Naive thymus-derived CD4-positive, alpha-beta T cell (primary cell): ENCODE measurements at regions not wholly inside any gene's neighbourhood (a gene's known extent, or its start where the extent isn't known, plus 50 kb on each side); places are given as distances from the start of the nearest gene placed in this dataset.
A peak's percentile ranks its signal among the peaks of the same experiment; 100 is the strongest.

Source experiments
- ATAC-seq: fragments of 150-1000 bp; cut with Tn5 transposase; 2 replicates; pipeline ENCODE4 v1.10.0; 2021; ENCODE audit warnings: mild to moderate bottlenecking, moderate library complexity
- CTCF ChIA-PET: fragments of 350-600 bp; sonication (Branson Sonifier 250); formaldehyde crosslinking; loops from one replicate; lab custom pipeline; 2021; ENCODE audit warnings: antibody characterized with exemption; lab: Charles Lee
- POLR2A ChIA-PET: fragments of 350-600 bp; sonication (Branson Sonifier 250); formaldehyde crosslinking; loops from one replicate; lab custom pipeline; 2021; ENCODE audit warnings: antibody characterized with exemption, inconsistent platforms; lab: Charles Lee
- DNase-seq, 9 donors: peaks; one replicate each; pipeline versions ENCODE4 v3.0.0 to v3.0.0-alpha.2; 2020 to 2022; ENCODE audit warnings: mixed read lengths in 1 of 9
- H3K27ac ChIP-seq: one replicate; pipeline ENCODE4 v1.7.0; 2013; ENCODE audit warnings: mild to moderate bottlenecking, low read depth, low read length, moderate library complexity
- H3K27me3 ChIP-seq, 2 donors: one replicate each; pipeline ENCODE4 v1.7.0; 2013; ENCODE audit warnings: low read length in 2 of 2, mild to moderate bottlenecking in 2 of 2, moderate library complexity in 2 of 2; ENCODE audit not compliant: control insufficient read depth in 2 of 2, insufficient read depth in 2 of 2
- H3K36me3 ChIP-seq, 3 experiments: 1 replicate in 2 of 3; 2 replicates in 1 of 3; pipeline ENCODE4 v1.7.0; 2013; ENCODE audit warnings: low read length in 3 of 3, mild to moderate bottlenecking in 3 of 3, moderate library complexity in 1 of 3; ENCODE audit not compliant: insufficient read depth in 3 of 3, control insufficient read depth in 2 of 3
- H3K4me1 ChIP-seq, 2 donors: one replicate each; pipeline ENCODE4 v1.7.0; 2013; ENCODE audit warnings: low read length in 2 of 2, mild to moderate bottlenecking in 2 of 2, moderate library complexity in 1 of 2; ENCODE audit not compliant: control insufficient read depth in 2 of 2, insufficient read depth in 2 of 2
- H3K4me3 ChIP-seq: 2 replicates; pipeline ENCODE4 v1.7.0; 2013; ENCODE audit warnings: mild to moderate bottlenecking, low read length
- H3K9me3 ChIP-seq, 3 experiments: 1 replicate in 2 of 3; 2 replicates in 1 of 3; pipeline ENCODE4 v1.7.0; 2013; ENCODE audit warnings: low read length in 3 of 3; ENCODE audit not compliant: control insufficient read depth in 2 of 3
- H3K27ac Mint-ChIP-seq, 9 donors: one replicate each; pipeline ENCODE4 v1.8.0; 2020 to 2022; ENCODE audit warnings: mixed read lengths in 9 of 9, mild to moderate bottlenecking in 8 of 9, moderate library complexity in 5 of 9, inconsistent platforms in 2 of 9
- H3K27me3 Mint-ChIP-seq, 5 donors: one replicate each; pipeline ENCODE4 v1.8.0; 2021 to 2022; ENCODE audit warnings: mixed read lengths in 5 of 5, mild to moderate bottlenecking in 1 of 5
- H3K36me3 Mint-ChIP-seq, 5 donors: one replicate each; pipeline ENCODE4 v1.8.0; 2020 to 2022; ENCODE audit warnings: mixed read lengths in 5 of 5, mild to moderate bottlenecking in 3 of 5, inconsistent platforms in 1 of 5
- H3K4me1 Mint-ChIP-seq, 7 donors: one replicate each; pipeline ENCODE4 v1.8.0; 2020 to 2022; ENCODE audit warnings: mixed read lengths in 7 of 7, mild to moderate bottlenecking in 3 of 7, inconsistent platforms in 1 of 7
- H3K4me3 Mint-ChIP-seq, 10 donors: one replicate each; pipeline ENCODE4 v1.8.0; 2020 to 2022; ENCODE audit warnings: mild to moderate bottlenecking in 10 of 10, mixed read lengths in 10 of 10, moderate library complexity in 6 of 10, inconsistent platforms in 2 of 10
- H3K9me3 Mint-ChIP-seq, 11 donors: one replicate each; pipeline ENCODE4 v1.8.0; 2020 to 2022; ENCODE audit warnings: mixed read lengths in 11 of 11, mild to moderate bottlenecking in 4 of 11, inconsistent platforms in 1 of 11, moderate library complexity in 1 of 11
- intact Hi-C, 2 donors: fragments of 100-400 bp; cut with micrococcal nuclease; formaldehyde crosslinking; loops; one replicate each; pipeline ENCODE4 v1.15.1; 2023

GRCh38 chr1:2936559-2937515 is 84.4 kb upstream of the ACTRT2 start:
- DNase-seq (no peak), ATAC-seq (no peak)
- H3K36me3 Mint-ChIP-seq: peaks cover 0 to 11% (median 0%) of the 10 kb centered on the region in 5 donors
- peaks cover 0 to 13% (median 0%) of the 10 kb centered on the region in 3 experiments for H3K9me3 ChIP-seq
- intact Hi-C loops: no loop called here
- no peaks in the 10 kb centered on the region for H3K27me3 ChIP-seq
- POLR2A ChIA-PET: no interaction called here
- no peak overlapping the region for H3K4me3 Mint-ChIP-seq
- CTCF ChIA-PET: no interaction called here
- H3K9me3 Mint-ChIP-seq: peaks cover 0 to 13% (median 9%) of the 10 kb centered on the region in 11 donors
- no peak overlapping the region for H3K27ac Mint-ChIP-seq
- H3K27me3 Mint-ChIP-seq: peaks cover 0 to 7% (median 0%) of the 10 kb centered on the region in 5 donors
- H3K4me1 Mint-ChIP-seq: no peaks in the 10 kb centered on the region
- H3K36me3 ChIP-seq: no peaks in the 10 kb centered on the region
- H3K4me3 ChIP-seq: no peak overlapping the region
- no peak overlapping the region for H3K27ac ChIP-seq
- no peaks in the 10 kb centered on the region for H3K4me1 ChIP-seq

- H3K27ac ChIP-seq: no peak overlapping the region
- Mint-ChIP-seq H3K36me3 (peaks cover 0 to 11% (median 0%) of the 10 kb centered on the region in 5 donors), H3K27ac (peak overlapping the region in 1 of 9 donors; percentile 5), H3K27me3 (peaks cover 0 to 6% (median 0%) of the 10 kb centered on the region in 5 donors), H3K9me3 (peaks cover 0 to 13% (median 10%) of the 10 kb centered on the region in 11 donors), H3K4me3 (no peak overlapping the region), H3K4me1 (no peaks in the 10 kb centered on the region)
- DNase-seq (no peak), ATAC-seq (no peak)
- H3K27me3 ChIP-seq: no peaks in the 10 kb centered on the region
- no peak overlapping the region for H3K4me3 ChIP-seq
- CTCF ChIA-PET: no interaction called here
- H3K4me1 ChIP-seq: no peaks in the 10 kb centered on the region
- intact Hi-C loops: no loop called here
- H3K9me3 ChIP-seq: peaks cover 0 to 13% (median 0%) of the 10 kb centered on the region in 3 experiments
- no peaks in the 10 kb centered on the region for H3K36me3 ChIP-seq
- POLR2A ChIA-PET: no interaction called here
Measured at GRCh38 chr1:2937805-2938204, 83.5 kb upstream of the ACTRT2 start.

- intact Hi-C loops: no loop called here
- no peaks in the 10 kb centered on the region for H3K4me1 ChIP-seq
- H3K27ac ChIP-seq: no peak overlapping the region
- no peak for ATAC-seq
- H3K36me3 Mint-ChIP-seq: peaks cover 0 to 11% (median 0%) of the 10 kb centered on the region in 5 donors
- H3K9me3 ChIP-seq: peaks cover 0 to 13% (median 0%) of the 10 kb centered on the region in 3 experiments
- CTCF ChIA-PET: interaction anchor here (0.6 kb wide), 1 partner anchor 428 kb away, joined by 6 read pairs; no protein-coding TSS in a partner anchor
- no peaks in the 10 kb centered on the region for H3K4me1 Mint-ChIP-seq
- peaks cover 0 to 13% (median 10%) of the 10 kb centered on the region in 11 donors for H3K9me3 Mint-ChIP-seq
- no peak overlapping the region for H3K4me3 Mint-ChIP-seq
- no peaks in the 10 kb centered on the region for H3K36me3 ChIP-seq
- no peak overlapping the region for H3K27ac Mint-ChIP-seq
- peaks cover 0 to 6% (median 0%) of the 10 kb centered on the region in 5 donors for H3K27me3 Mint-ChIP-seq
- H3K4me3 ChIP-seq: no peak overlapping the region
- POLR2A ChIA-PET: no interaction called here
- no peaks in the 10 kb centered on the region for H3K27me3 ChIP-seq
- no peak for DNase-seq
Measured at GRCh38 chr1:2939041-2939552, 82.2 kb upstream of the ACTRT2 start.

- ATAC-seq: no peak
- Mint-ChIP-seq H3K36me3 (peaks cover 0 to 11% (median 0%) of the 10 kb centered on the region in 5 donors), H3K4me1 (no peaks in the 10 kb centered on the region), H3K27ac (no peak overlapping the region), H3K9me3 (peaks cover 0 to 13% (median 10%) of the 10 kb centered on the region in 11 donors), H3K27me3 (peaks cover 0 to 6% (median 0%) of the 10 kb centered on the region in 5 donors), H3K4me3 (no peak overlapping the region)
- Histone ChIP-seq H3K4me3 (no peak overlapping the region), H3K36me3 (no peaks in the 10 kb centered on the region), H3K4me1 (no peaks in the 10 kb centered on the region), H3K27ac (no peak overlapping the region), H3K27me3 (no peaks in the 10 kb centered on the region), H3K9me3 (peaks cover 0 to 13% (median 0%) of the 10 kb centered on the region in 3 experiments)
- CTCF ChIA-PET: no interaction called here
- intact Hi-C loops: no loop called here
- no peak for DNase-seq
- POLR2A ChIA-PET: no interaction called here
Measured at GRCh38 chr1:2940178-2940577, 81.1 kb upstream of the ACTRT2 start.

GRCh38 chr1:2941040-2941439 is 80.2 kb upstream of the ACTRT2 start:
- H3K27me3 Mint-ChIP-seq: peaks cover 0 to 6% (median 0%) of the 10 kb centered on the region in 5 donors
- ChIA-PET CTCF (no interaction called here), POLR2A (no interaction called here)
- H3K36me3 ChIP-seq: no peaks in the 10 kb centered on the region
- intact Hi-C loops: no loop called here
- no peak overlapping the region for H3K27ac ChIP-seq
- no peak overlapping the region for H3K4me3 Mint-ChIP-seq
- no peak overlapping the region for H3K4me3 ChIP-seq
- no peaks in the 10 kb centered on the region for H3K4me1 Mint-ChIP-seq
- no peak for ATAC-seq
- no peak overlapping the region for H3K27ac Mint-ChIP-seq
- no peaks in the 10 kb centered on the region for H3K27me3 ChIP-seq
- H3K9me3 Mint-ChIP-seq: peaks cover 0 to 13% (median 10%) of the 10 kb centered on the region in 11 donors
- DNase-seq: no peak
- H3K36me3 Mint-ChIP-seq: peaks cover 0 to 11% (median 0%) of the 10 kb centered on the region in 5 donors
- H3K9me3 ChIP-seq: peaks cover 0 to 13% (median 0%) of the 10 kb centered on the region in 3 experiments
- H3K4me1 ChIP-seq: no peaks in the 10 kb centered on the region

GRCh38 chr1:2941907-2942306 is 79.4 kb upstream of the ACTRT2 start:
- H3K9me3 ChIP-seq: peaks cover 0 to 13% (median 0%) of the 10 kb centered on the region in 3 experiments
- H3K9me3 Mint-ChIP-seq: peaks cover 0 to 13% (median 10%) of the 10 kb centered on the region in 11 donors
- ChIA-PET CTCF (no interaction called here), POLR2A (no interaction called here)
- H3K27me3 ChIP-seq: no peaks in the 10 kb centered on the region
- DNase-seq (no peak), ATAC-seq (no peak)
- no peaks in the 10 kb centered on the region for H3K4me1 Mint-ChIP-seq
- H3K27me3 Mint-ChIP-seq: peaks cover 0 to 11% (median 5%) of the 10 kb centered on the region in 5 donors
- no peak overlapping the region for H3K27ac Mint-ChIP-seq
- no peaks in the 10 kb centered on the region for H3K4me1 ChIP-seq
- intact Hi-C loops: no loop called here
- no peak overlapping the region for H3K27ac ChIP-seq
- no peak overlapping the region for H3K4me3 Mint-ChIP-seq
- H3K36me3 Mint-ChIP-seq: peaks cover 0 to 11% (median 0%) of the 10 kb centered on the region in 5 donors
- no peaks in the 10 kb centered on the region for H3K36me3 ChIP-seq
- no peak overlapping the region for H3K4me3 ChIP-seq
